ENCODE measurements at regions not wholly inside any gene's neighbourhood (a gene's known extent, or its start where the extent isn't known, plus 50 kb on each side); places are given as distances from the start of the nearest gene placed in this dataset.

GRCh38 chr12:59500915-59501314 is 94.9 kb upstream of the SLC16A7 start:
- no peaks in the 10 kb centered on the region for H3K36me3 ChIP-seq (replicated peaks in 1 of 2; ENCODE audit: control insufficient read depth in 1 of 2, insufficient read depth in 2 of 2, low read length in 2 of 2)
- ChIA-PET CTCF (ENCODE audit: low intra/inter-chr PET ratio, low total read pairs) (no interaction called here), POLR2A (no interaction called here)
- H3K4me1 ChIP-seq (ENCODE audit: insufficient read depth, low read length) = no peaks in the 10 kb centered on the region
- FAIRE-seq = no peak
- no peaks in the 10 kb centered on the region for H3K27me3 ChIP-seq (ENCODE audit: control insufficient read depth in 1 of 2, insufficient read depth in 2 of 2, low read length in 2 of 2)
- H3K4me3 ChIP-seq (replicated peaks in 1 of 3; ENCODE audit: insufficient read depth in 1 of 3, low read depth in 2 of 3, low read length in 3 of 3) = no peak overlapping the region
- no peak overlapping the region for H3K27ac ChIP-seq (ENCODE audit: extremely low read length, insufficient read depth, low read length)
- no peaks in the 10 kb centered on the region for H3K79me2 ChIP-seq (ENCODE audit: insufficient read depth, low read length)
- no peaks in the 10 kb centered on the region for H3K9me3 ChIP-seq (ENCODE audit: low read length)
- no TSS peak for BruUV-seq (replicated peaks)
- in situ Hi-C loops (cut with HindIII; ENCODE audit: extremely low pct_ligation_motif_present, low pct_unique_long_range_greater_than_20kb) (no loop called here), intact Hi-C loops (cut with micrococcal nuclease; ENCODE audit: unreplicated experiment) (no loop called here)
- H3K4me2 ChIP-seq (ENCODE audit: low read depth, low read length) = no peak overlapping the region
- no peak for DNase-seq (ENCODE audit: low spot score)
- H4K20me1 ChIP-seq (ENCODE audit: insufficient read depth, low read length) = no peaks in the 10 kb centered on the region
- no peak for TF ChIP-seq STAT6 (CRISPR knock-in tag; IDR thresholded peaks at IDR 0.05; ENCODE audit: borderline replicate concordance)
- H2AFZ ChIP-seq (ENCODE audit: low read length) = no peak overlapping the region
- ATAC-seq = no peak
- no peak overlapping the region for H3K9ac ChIP-seq (ENCODE audit: insufficient read depth, low read depth, low read length)
- WGBS (ENCODE audit: low lambda C conversion rate) = 3% methylated on average over 1 of the region's 1 CpG

- no peak for ATAC-seq
- Histone ChIP-seq H3K9ac (ENCODE audit: insufficient read depth, low read depth, low read length) (no peak overlapping the region), H3K27me3 (ENCODE audit: control insufficient read depth in 1 of 2, insufficient read depth in 2 of 2, low read length in 2 of 2) (no peaks in the 10 kb centered on the region), H3K27ac (ENCODE audit: extremely low read length, insufficient read depth, low read length) (no peak overlapping the region), H3K79me2 (ENCODE audit: insufficient read depth, low read length) (no peaks in the 10 kb centered on the region), H2AFZ (ENCODE audit: low read length) (no peak overlapping the region), H3K4me2 (ENCODE audit: low read depth, low read length) (no peak overlapping the region), H3K4me3 (replicated peaks in 1 of 3; ENCODE audit: insufficient read depth in 1 of 3, low read depth in 2 of 3, low read length in 3 of 3) (no peak overlapping the region), H3K36me3 (replicated peaks in 1 of 2; ENCODE audit: control insufficient read depth in 1 of 2, insufficient read depth in 2 of 2, low read length in 2 of 2) (no peaks in the 10 kb centered on the region), H4K20me1 (ENCODE audit: insufficient read depth, low read length) (no peaks in the 10 kb centered on the region), H3K9me3 (ENCODE audit: low read length) (no peaks in the 10 kb centered on the region), H3K4me1 (ENCODE audit: insufficient read depth, low read length) (no peaks in the 10 kb centered on the region)
- FAIRE-seq = no peak
- no TSS peak for BruUV-seq (replicated peaks)
- CTCF ChIA-PET (ENCODE audit: low intra/inter-chr PET ratio, low total read pairs) = no interaction called here
- DNase-seq (ENCODE audit: low spot score) = no peak
- intact Hi-C loops (cut with micrococcal nuclease; ENCODE audit: unreplicated experiment) (no loop called here), in situ Hi-C loops (cut with HindIII; ENCODE audit: extremely low pct_ligation_motif_present, low pct_unique_long_range_greater_than_20kb) (no loop called here)
- WGBS (ENCODE audit: low lambda C conversion rate) = 52% methylated on average over 1 of the region's 1 CpG
- TF ChIP-seq RFX1 (IDR thresholded peaks at IDR 0.05) = no peak
- TF ChIP-seq ZNF672 (CRISPR knock-in tag; IDR thresholded peaks at IDR 0.05) = no peak
- no peak for TF ChIP-seq GABPA (IDR thresholded peaks at IDR 0.05; ENCODE audit: low read depth, low read length)
- no peak for TF ChIP-seq GABPA (CRISPR knock-in tag; IDR thresholded peaks at IDR 0.05; ENCODE audit: low read depth)
- no peak for TF ChIP-seq KDM2A (CRISPR knock-in tag; IDR thresholded peaks at IDR 0.05; ENCODE audit: borderline replicate concordance, low read depth)
- TF ChIP-seq ZNF724P (CRISPR knock-in tag; IDR thresholded peaks at IDR 0.05; ENCODE audit: borderline replicate concordance) = no peak
- POLR2A ChIA-PET = no interaction called here
Observed at GRCh38 chr12:59500335-59500734, 95.5 kb upstream of the SLC16A7 start.

All from HepG2 (cell line).